ENCODE measurements at regions not wholly inside any gene's neighbourhood (a gene's known extent, or its start where the extent isn't known, plus 50 kb on each side); places are given as distances from the start of the nearest gene placed in this dataset.

GRCh38 chr11:19398772-19399527, 158.2 kb upstream of the E2F8 start:
- TF ChIP-seq POLR2AphosphoS5 (IDR thresholded peaks at IDR 0.05; ENCODE audit: low read depth), result no peak
- no peak for TF ChIP-seq CTCF (IDR thresholded peaks at IDR 0.05; ENCODE audit: insufficient read depth, low read length)
- TF ChIP-seq GABPA (IDR thresholded peaks at IDR 0.05; ENCODE audit: low read depth), result no peak

Measured in HL-60 (cell line).